ENCODE measurements at regions not wholly inside any gene's neighbourhood (a gene's known extent, or its start where the extent isn't known, plus 50 kb on each side); places are given as distances from the start of the nearest gene placed in this dataset.

DNA sequence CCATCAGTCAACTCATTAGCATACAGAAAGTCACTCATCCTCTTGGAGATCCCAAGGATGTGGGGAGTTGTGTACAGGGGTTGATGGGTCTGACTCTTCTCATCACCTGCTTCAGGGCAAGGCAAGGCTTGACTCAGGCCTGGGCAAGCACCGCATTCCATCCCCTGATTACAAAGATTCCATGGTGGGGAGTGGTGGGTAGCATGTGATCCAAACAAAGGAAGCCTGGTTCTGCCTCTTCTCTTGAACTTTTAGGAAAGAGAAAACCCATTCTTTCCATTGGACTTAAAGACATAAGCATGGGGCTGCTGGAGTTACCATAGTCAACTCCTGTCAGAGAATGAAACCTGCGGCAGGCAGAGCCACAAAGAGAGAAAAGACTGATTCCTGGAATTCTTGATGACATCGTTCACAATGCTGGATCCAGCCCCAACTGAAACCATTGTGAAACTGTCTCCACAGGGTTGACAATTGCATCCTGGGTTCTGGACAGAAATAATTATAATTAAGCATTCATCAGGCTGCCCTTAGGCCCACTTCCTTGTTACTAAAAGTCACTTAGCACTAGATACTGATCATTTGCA, 235.8 kb upstream of the KCNG1 start:
- TF ChIP-seq POLR2AphosphoS5 (IDR thresholded peaks at IDR 0.05; ENCODE audit: low read depth, low read length) (no peak), CHD2 (IDR thresholded peaks at IDR 0.05; ENCODE audit: low read length, partially characterized antibody) (no peak), EP300 (IDR thresholded peaks at IDR 0.05; ENCODE audit: borderline replicate concordance in 1 of 2, low read depth in 1 of 2, low read length in 1 of 2) (no peak), FOSL2 (IDR thresholded peaks at IDR 0.05; ENCODE audit: borderline replicate concordance, low read depth) (no peak), GABPA (IDR thresholded peaks at IDR 0.05; ENCODE audit: low read depth) (no peak), SIN3A (IDR thresholded peaks at IDR 0.05; ENCODE audit: borderline replicate concordance, low read depth, low read length) (no peak), MXI1 (IDR thresholded peaks at IDR 0.05; ENCODE audit: low read depth, low read length) (no peak), EZH2phosphoT487 (IDR thresholded peaks at IDR 0.05; ENCODE audit: borderline replicate concordance, low read depth) (no peak)
- TF ChIP-seq, protein P1, sequence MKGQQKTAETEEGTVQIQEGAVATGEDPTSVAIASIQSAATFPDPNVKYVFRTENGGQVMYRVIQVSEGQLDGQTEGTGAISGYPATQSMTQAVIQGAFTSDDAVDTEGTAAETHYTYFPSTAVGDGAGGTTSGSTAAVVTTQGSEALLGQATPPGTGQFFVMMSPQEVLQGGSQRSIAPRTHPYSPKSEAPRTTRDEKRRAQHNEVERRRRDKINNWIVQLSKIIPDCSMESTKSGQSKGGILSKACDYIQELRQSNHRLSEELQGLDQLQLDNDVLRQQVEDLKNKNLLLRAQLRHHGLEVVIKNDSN (IDR thresholded peaks at IDR 0.05; ENCODE audit: borderline replicate concordance, low read depth): no peak
- TF ChIP-seq, protein P2, sequence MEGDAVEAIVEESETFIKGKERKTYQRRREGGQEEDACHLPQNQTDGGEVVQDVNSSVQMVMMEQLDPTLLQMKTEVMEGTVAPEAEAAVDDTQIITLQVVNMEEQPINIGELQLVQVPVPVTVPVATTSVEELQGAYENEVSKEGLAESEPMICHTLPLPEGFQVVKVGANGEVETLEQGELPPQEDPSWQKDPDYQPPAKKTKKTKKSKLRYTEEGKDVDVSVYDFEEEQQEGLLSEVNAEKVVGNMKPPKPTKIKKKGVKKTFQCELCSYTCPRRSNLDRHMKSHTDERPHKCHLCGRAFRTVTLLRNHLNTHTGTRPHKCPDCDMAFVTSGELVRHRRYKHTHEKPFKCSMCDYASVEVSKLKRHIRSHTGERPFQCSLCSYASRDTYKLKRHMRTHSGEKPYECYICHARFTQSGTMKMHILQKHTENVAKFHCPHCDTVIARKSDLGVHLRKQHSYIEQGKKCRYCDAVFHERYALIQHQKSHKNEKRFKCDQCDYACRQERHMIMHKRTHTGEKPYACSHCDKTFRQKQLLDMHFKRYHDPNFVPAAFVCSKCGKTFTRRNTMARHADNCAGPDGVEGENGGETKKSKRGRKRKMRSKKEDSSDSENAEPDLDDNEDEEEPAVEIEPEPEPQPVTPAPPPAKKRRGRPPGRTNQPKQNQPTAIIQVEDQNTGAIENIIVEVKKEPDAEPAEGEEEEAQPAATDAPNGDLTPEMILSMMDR (IDR thresholded peaks at IDR 0.05): no peak

Measured in SK-N-SH (cell line).